Activated CD4-positive, alpha-beta T cell treated with anti-CD3 and anti-CD28 coated beads, Interleukin-2, amount 10 ng/mL, durations not matched to agents 24 days and 14 days (primary cell): ENCODE measurements at regions not wholly inside any gene's neighbourhood (a gene's known extent, or its start where the extent isn't known, plus 50 kb on each side); places are given as distances from the start of the nearest gene placed in this dataset.
A peak's percentile ranks its signal among the peaks of the same experiment; 100 is the strongest.
"Not testable (repeated sequence)": the region's sequence is repeated elsewhere in the genome, so short reads cannot be mapped to it uniquely, and the experiment has no call there.

ENCODE experiments used
- DNase-seq: peaks from one replicate; pipeline ENCODE4 v3.0.0; 2022
- H3K27ac Mint-ChIP-seq: one replicate; pipeline ENCODE4 v1.8.0; 2022; ENCODE audit warnings: mild to moderate bottlenecking, mixed read lengths
- H3K27me3 Mint-ChIP-seq: one replicate; pipeline ENCODE4 v1.8.0; 2022; ENCODE audit warnings: mixed read lengths
- H3K36me3 Mint-ChIP-seq: one replicate; pipeline ENCODE4 v1.8.0; 2022; ENCODE audit warnings: low read depth, mild to moderate bottlenecking, mixed read lengths
- H3K4me1 Mint-ChIP-seq: one replicate; pipeline ENCODE4 v1.8.0; 2021; ENCODE audit warnings: mixed read lengths
- H3K4me3 Mint-ChIP-seq: one replicate; pipeline ENCODE4 v1.8.0; 2022; ENCODE audit warnings: mild to moderate bottlenecking, moderate library complexity, mixed read lengths
- H3K9me3 Mint-ChIP-seq: one replicate; pipeline ENCODE4 v1.8.0; 2021; ENCODE audit warnings: mixed read lengths
- intact Hi-C: fragments of 100-400 bp; cut with micrococcal nuclease; formaldehyde crosslinking; loops from one replicate; pipeline ENCODE4 v1.15.1; 2023

GRCh38 chr3:172579753-172580152 lies 56.5 kb upstream of the TNFSF10 start:
- H3K27me3 Mint-ChIP-seq, H3K9me3 Mint-ChIP-seq, DNase-seq: not testable (repeated sequence)
- Mint-ChIP-seq H3K27ac (peak overlapping the region; percentile 91), H3K4me3 (peak overlapping the region; percentile 74), H3K4me1 (peaks cover 80% of the 10 kb centered on the region), H3K36me3 (peaks cover 11% of the 10 kb centered on the region)
- intact Hi-C loops = loop anchor here (1.0 to 5.0 kb wide), 6 partner anchors 13 to 472 kb away; no protein-coding TSS in a partner anchor

GRCh38 chr3:172578714-172579113 lies 55.5 kb upstream of the TNFSF10 start:
- intact Hi-C loops, DNase-seq, H3K27me3 Mint-ChIP-seq: not testable (repeated sequence)
- Mint-ChIP-seq H3K27ac (peak overlapping the region; percentile 91), H3K4me3 (peak overlapping the region; percentile 74), H3K9me3 (peaks cover 13% of the 10 kb centered on the region), H3K36me3 (peaks cover 11% of the 10 kb centered on the region), H3K4me1 (peaks cover 74% of the 10 kb centered on the region)

GRCh38 chr3:172577987-172578570 lies 54.8 kb upstream of the TNFSF10 start:
- intact Hi-C loops = no loop called here
- Mint-ChIP-seq H3K4me1 (peaks cover 72% of the 10 kb centered on the region), H3K27ac (peak overlapping the region; percentile 91), H3K27me3 (no peaks in the 10 kb centered on the region), H3K36me3 (peaks cover 12% of the 10 kb centered on the region), H3K4me3 (peak overlapping the region; percentile 74), H3K9me3 (peaks cover 16% of the 10 kb centered on the region)
- peak; percentile 61 for DNase-seq

GRCh38 chr3:172575375-172575774 lies 52.1 kb upstream of the TNFSF10 start:
- DNase-seq = no peak
- Mint-ChIP-seq H3K4me3 (no peak overlapping the region), H3K36me3 (peaks cover 23% of the 10 kb centered on the region), H3K9me3 (peaks cover 24% of the 10 kb centered on the region), H3K27ac (no peak overlapping the region), H3K4me1 (peaks cover 46% of the 10 kb centered on the region), H3K27me3 (no peaks in the 10 kb centered on the region)
- intact Hi-C loops = no loop called here

GRCh38 chr3:172573422-172573821 lies 50.2 kb upstream of the TNFSF10 start:
- H3K4me3 Mint-ChIP-seq = no peak overlapping the region
- H3K27me3 Mint-ChIP-seq = no peaks in the 10 kb centered on the region
- H3K4me1 Mint-ChIP-seq = peaks cover 39% of the 10 kb centered on the region
- peaks cover 27% of the 10 kb centered on the region for H3K36me3 Mint-ChIP-seq
- no peak overlapping the region for H3K27ac Mint-ChIP-seq
- no peak for DNase-seq
- intact Hi-C loops = no loop called here
- peaks cover 32% of the 10 kb centered on the region for H3K9me3 Mint-ChIP-seq
